GM12878 (cell line): ENCODE measurements at regions not wholly inside any gene's neighbourhood (a gene's known extent, or its start where the extent isn't known, plus 50 kb on each side); places are given as distances from the start of the nearest gene placed in this dataset.

Experiments
- CREB1 ChIP-seq: IDR thresholded peaks from 2 replicates; pipeline ENCODE4 v1.6.1; 2012; ENCODE audit warnings: low read depth, mild to moderate bottlenecking, inconsistent platforms
- CTCF ChIP-seq, 3 experiments: IDR thresholded peaks in 2 of 3; conservative IDR thresholded peaks in 1 of 3; 2 replicates each; pipeline ENCODE4 v1.5.1; 2011; ENCODE audit warnings: low read depth in 3 of 3, low read length in 3 of 3, mild to moderate bottlenecking in 3 of 3, control low read depth in 2 of 3, moderate library complexity in 2 of 3, inconsistent platforms in 1 of 3, mixed read lengths in 1 of 3; ENCODE audit not compliant: control insufficient read depth in 2 of 3, insufficient read depth in 1 of 3; ENCODE audit errors: extremely low read depth in 1 of 3
- FOXM1 ChIP-seq: IDR thresholded peaks from 2 replicates; pipeline ENCODE4 v1.6.1; 2012; ENCODE audit warnings: low read depth, mild to moderate bottlenecking, inconsistent platforms, low read length, moderate library complexity
- HCFC1 ChIP-seq: fragments of 150-350 bp; IDR thresholded peaks from 2 replicates; pipeline ENCODE4 v1.6.1; 2014; ENCODE audit warnings: low read length
- KDM1A ChIP-seq: fragments of 200-600 bp; sonication (generic); IDR thresholded peaks from 2 replicates; pipeline ENCODE4 v1.6.1; 2016; ENCODE audit warnings: borderline replicate concordance
- NR2C1 ChIP-seq: fragments of 450-650 bp; IDR thresholded peaks from 2 replicates; pipeline ENCODE4 v1.6.1; 2017; ENCODE audit warnings: antibody characterized with exemption, mild to moderate bottlenecking, moderate library complexity
- PAX8 ChIP-seq: fragments of 450-650 bp; IDR thresholded peaks from 2 replicates; pipeline ENCODE4 v1.6.1; 2017; ENCODE audit warnings: mild to moderate bottlenecking, moderate library complexity
- POLR2A ChIP-seq: IDR thresholded peaks from 2 replicates; pipeline ENCODE4 v1.6.1; 2011; ENCODE audit warnings: low read depth, mild to moderate bottlenecking, low read length
- RAD21 ChIP-seq: IDR thresholded peaks from 2 replicates; pipeline ENCODE4 v1.6.1; 2011; ENCODE audit warnings: mild to moderate bottlenecking, low read depth, low read length, moderate library complexity; ENCODE audit not compliant: insufficient read depth
- SIN3A ChIP-seq: IDR thresholded peaks from 2 replicates; pipeline ENCODE4 v1.6.1; 2012; ENCODE audit warnings: low read depth, low read length, improper control_type of control experiment
- SUZ12 ChIP-seq: fragments of 200-600 bp; sonication (generic); IDR thresholded peaks from one replicate; pipeline ENCODE4 v1.6.1; 2018; ENCODE audit warnings: antibody characterized with exemption, mild to moderate bottlenecking; ENCODE audit not compliant: unreplicated experiment
- ZNF274 ChIP-seq: IDR thresholded peaks from one replicate; pipeline ENCODE4 v1.8.0; 2011; ENCODE audit not compliant: insufficient read length, insufficient read depth
- TF ChIP-seq, protein P1 (sequence below): IDR thresholded peaks from 2 replicates; pipeline ENCODE4 v1.6.1; 2012; ENCODE audit warnings: mild to moderate bottlenecking, low read depth, low read length
- TF ChIP-seq, protein P2 (sequence below): IDR thresholded peaks from 2 replicates; pipeline ENCODE4 v1.6.1; 2011; ENCODE audit warnings: low read depth, mild to moderate bottlenecking, low read length, moderate library complexity, borderline replicate concordance; ENCODE audit errors: extremely low read depth

DNA sequence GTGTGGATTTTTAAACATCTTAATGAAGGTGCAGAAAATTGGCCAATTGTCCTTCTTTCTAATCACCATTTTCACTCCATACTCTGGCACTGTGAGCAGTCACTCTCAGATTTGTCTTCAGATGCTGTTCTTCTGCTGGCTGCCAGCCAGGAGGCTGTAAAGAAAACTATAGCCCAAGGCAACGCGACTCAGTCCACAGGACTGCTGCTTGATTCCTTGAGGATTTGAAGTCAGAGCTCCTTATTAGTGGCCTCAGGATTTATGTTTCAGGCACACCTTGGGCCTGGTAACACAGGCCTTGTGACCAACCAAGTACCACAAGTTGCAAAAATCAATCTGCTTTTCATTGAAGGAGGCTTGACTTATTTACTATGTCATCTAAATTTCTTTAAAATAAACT is 342.6 kb downstream of the GPM6A start:
- no peak for TF ChIP-seq CTCF (IDR thresholded peaks at IDR 0.05 in 2 of 3, conservative IDR thresholded peaks at IDR 0.05 in 1 of 3; ENCODE audit: control insufficient read depth in 2 of 3, extremely low read depth in 1 of 3, insufficient read depth in 1 of 3, low read depth in 3 of 3, low read length in 3 of 3)
- TF ChIP-seq, protein P1, sequence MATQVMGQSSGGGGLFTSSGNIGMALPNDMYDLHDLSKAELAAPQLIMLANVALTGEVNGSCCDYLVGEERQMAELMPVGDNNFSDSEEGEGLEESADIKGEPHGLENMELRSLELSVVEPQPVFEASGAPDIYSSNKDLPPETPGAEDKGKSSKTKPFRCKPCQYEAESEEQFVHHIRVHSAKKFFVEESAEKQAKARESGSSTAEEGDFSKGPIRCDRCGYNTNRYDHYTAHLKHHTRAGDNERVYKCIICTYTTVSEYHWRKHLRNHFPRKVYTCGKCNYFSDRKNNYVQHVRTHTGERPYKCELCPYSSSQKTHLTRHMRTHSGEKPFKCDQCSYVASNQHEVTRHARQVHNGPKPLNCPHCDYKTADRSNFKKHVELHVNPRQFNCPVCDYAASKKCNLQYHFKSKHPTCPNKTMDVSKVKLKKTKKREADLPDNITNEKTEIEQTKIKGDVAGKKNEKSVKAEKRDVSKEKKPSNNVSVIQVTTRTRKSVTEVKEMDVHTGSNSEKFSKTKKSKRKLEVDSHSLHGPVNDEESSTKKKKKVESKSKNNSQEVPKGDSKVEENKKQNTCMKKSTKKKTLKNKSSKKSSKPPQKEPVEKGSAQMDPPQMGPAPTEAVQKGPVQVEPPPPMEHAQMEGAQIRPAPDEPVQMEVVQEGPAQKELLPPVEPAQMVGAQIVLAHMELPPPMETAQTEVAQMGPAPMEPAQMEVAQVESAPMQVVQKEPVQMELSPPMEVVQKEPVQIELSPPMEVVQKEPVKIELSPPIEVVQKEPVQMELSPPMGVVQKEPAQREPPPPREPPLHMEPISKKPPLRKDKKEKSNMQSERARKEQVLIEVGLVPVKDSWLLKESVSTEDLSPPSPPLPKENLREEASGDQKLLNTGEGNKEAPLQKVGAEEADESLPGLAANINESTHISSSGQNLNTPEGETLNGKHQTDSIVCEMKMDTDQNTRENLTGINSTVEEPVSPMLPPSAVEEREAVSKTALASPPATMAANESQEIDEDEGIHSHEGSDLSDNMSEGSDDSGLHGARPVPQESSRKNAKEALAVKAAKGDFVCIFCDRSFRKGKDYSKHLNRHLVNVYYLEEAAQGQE, result no peak
- no peak for TF ChIP-seq CREB1
- no peak for TF ChIP-seq NR2C1
- TF ChIP-seq PAX8, result no peak
- no peak for TF ChIP-seq HCFC1
- no peak for TF ChIP-seq SUZ12
- no peak for TF ChIP-seq FOXM1
- no peak for TF ChIP-seq RAD21
- no peak for TF ChIP-seq SIN3A
- no peak for TF ChIP-seq KDM1A
- no peak for TF ChIP-seq ZNF274
- TF ChIP-seq, protein P2, sequence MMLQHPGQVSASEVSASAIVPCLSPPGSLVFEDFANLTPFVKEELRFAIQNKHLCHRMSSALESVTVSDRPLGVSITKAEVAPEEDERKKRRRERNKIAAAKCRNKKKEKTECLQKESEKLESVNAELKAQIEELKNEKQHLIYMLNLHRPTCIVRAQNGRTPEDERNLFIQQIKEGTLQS, result no peak
- no peak for TF ChIP-seq POLR2A
